Parathyroid adenoma (tissue), 2 donors: ENCODE measurements at regions not wholly inside any gene's neighbourhood (a gene's known extent, or its start where the extent isn't known, plus 50 kb on each side); places are given as distances from the start of the nearest gene placed in this dataset.

Experiments
- H2AFZ ChIP-seq: fragments of 300-600 bp; sonication (generic); one replicate; pipeline ENCODE4 v1.7.0; 2017; ENCODE audit warnings: antibody characterized with exemption, mild to moderate bottlenecking
- H3K27ac ChIP-seq: fragments of 300-600 bp; sonication (generic); one replicate; pipeline ENCODE4 v1.7.0; 2017
- H3K27me3 ChIP-seq: fragments of 300-600 bp; sonication (generic); one replicate; pipeline ENCODE4 v1.7.0; 2017; ENCODE audit warnings: low read length; ENCODE audit not compliant: control insufficient read depth, insufficient read depth
- H3K36me3 ChIP-seq: fragments of 300-600 bp; sonication (generic); one replicate; pipeline ENCODE4 v1.7.0; 2017; ENCODE audit warnings: low read length; ENCODE audit not compliant: control insufficient read depth, insufficient read depth
- H3K4me1 ChIP-seq: fragments of 300-600 bp; sonication (generic); one replicate; pipeline ENCODE4 v1.7.0; 2017; ENCODE audit warnings: control low read depth
- H3K4me2 ChIP-seq: fragments of 300-600 bp; sonication (generic); one replicate; pipeline ENCODE4 v1.7.0; 2017; ENCODE audit warnings: low read length
- H3K4me3 ChIP-seq: fragments of 300-600 bp; sonication (generic); one replicate; pipeline ENCODE4 v1.7.0; 2017; ENCODE audit warnings: low read depth, low read length
- H3K79me2 ChIP-seq: fragments of 300-600 bp; sonication (generic); one replicate; pipeline ENCODE4 v1.7.0; 2017; ENCODE audit warnings: control low read depth
- H3K9ac ChIP-seq: fragments of 300-600 bp; sonication (generic); one replicate; pipeline ENCODE4 v1.7.0; 2017; ENCODE audit warnings: mild to moderate bottlenecking
- H3K9me3 ChIP-seq: fragments of 300-600 bp; sonication (generic); one replicate; pipeline ENCODE4 v1.7.0; 2017; ENCODE audit warnings: low read length; ENCODE audit not compliant: control insufficient read depth
- TF ChIP-seq, protein P1 (sequence below): fragments of 300-600 bp; sonication (generic); IDR thresholded peaks from one replicate; pipeline ENCODE4 v1.7.0; 2017; ENCODE audit warnings: antibody characterized with exemption, mild to moderate bottlenecking
- donor health status: primary hyperparathyroidism.

GRCh38 chr21:32834211-32834915, 62.8 kb upstream of the PAXBP1 start:
- H3K79me2 ChIP-seq = no peaks in the 10 kb centered on the region
- no peak overlapping the region for H3K27ac ChIP-seq
- TF ChIP-seq, protein P1, sequence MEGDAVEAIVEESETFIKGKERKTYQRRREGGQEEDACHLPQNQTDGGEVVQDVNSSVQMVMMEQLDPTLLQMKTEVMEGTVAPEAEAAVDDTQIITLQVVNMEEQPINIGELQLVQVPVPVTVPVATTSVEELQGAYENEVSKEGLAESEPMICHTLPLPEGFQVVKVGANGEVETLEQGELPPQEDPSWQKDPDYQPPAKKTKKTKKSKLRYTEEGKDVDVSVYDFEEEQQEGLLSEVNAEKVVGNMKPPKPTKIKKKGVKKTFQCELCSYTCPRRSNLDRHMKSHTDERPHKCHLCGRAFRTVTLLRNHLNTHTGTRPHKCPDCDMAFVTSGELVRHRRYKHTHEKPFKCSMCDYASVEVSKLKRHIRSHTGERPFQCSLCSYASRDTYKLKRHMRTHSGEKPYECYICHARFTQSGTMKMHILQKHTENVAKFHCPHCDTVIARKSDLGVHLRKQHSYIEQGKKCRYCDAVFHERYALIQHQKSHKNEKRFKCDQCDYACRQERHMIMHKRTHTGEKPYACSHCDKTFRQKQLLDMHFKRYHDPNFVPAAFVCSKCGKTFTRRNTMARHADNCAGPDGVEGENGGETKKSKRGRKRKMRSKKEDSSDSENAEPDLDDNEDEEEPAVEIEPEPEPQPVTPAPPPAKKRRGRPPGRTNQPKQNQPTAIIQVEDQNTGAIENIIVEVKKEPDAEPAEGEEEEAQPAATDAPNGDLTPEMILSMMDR = no peak
- no peak overlapping the region for H2AFZ ChIP-seq
- no peak overlapping the region for H3K9ac ChIP-seq
- H3K27me3 ChIP-seq = no peaks in the 10 kb centered on the region
- H3K36me3 ChIP-seq = no peaks in the 10 kb centered on the region
- no peak overlapping the region for H3K4me2 ChIP-seq
- no peak overlapping the region for H3K4me3 ChIP-seq
- H3K4me1 ChIP-seq = no peaks in the 10 kb centered on the region
- H3K9me3 ChIP-seq = no peaks in the 10 kb centered on the region

DNA sequence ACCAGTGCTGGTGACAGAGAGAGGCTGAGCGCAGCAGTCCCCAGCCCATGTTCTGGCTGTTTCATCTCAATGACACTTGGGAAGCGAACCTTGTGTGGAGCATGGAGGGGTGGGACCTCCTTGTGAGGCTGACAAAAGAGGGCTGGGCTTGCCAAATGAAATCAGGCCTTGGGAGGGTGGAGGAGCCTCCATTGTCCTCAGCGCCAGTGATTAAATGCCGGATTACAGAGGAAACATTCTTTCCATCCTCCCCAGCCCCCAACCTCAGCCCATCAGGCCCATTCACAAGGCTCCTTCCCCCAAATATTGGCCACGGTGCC, 63.3 kb upstream of the PAXBP1 start:
- no peak overlapping the region for H2AFZ ChIP-seq
- no peak overlapping the region for H3K27ac ChIP-seq
- H3K4me1 ChIP-seq = no peaks in the 10 kb centered on the region
- no peak overlapping the region for H3K4me2 ChIP-seq
- TF ChIP-seq, protein P1 = no peak
- no peaks in the 10 kb centered on the region for H3K79me2 ChIP-seq
- no peak overlapping the region for H3K4me3 ChIP-seq
- no peaks in the 10 kb centered on the region for H3K36me3 ChIP-seq
- no peaks in the 10 kb centered on the region for H3K9me3 ChIP-seq
- H3K27me3 ChIP-seq = no peaks in the 10 kb centered on the region
- H3K9ac ChIP-seq = no peak overlapping the region

GRCh38 chr21:32842146-32842545, 70.6 kb upstream of the PAXBP1 start:
- Histone ChIP-seq H3K4me2 (no peak overlapping the region), H3K27ac (no peak overlapping the region), H3K9ac (no peak overlapping the region), H3K4me1 (no peaks in the 10 kb centered on the region), H3K9me3 (no peaks in the 10 kb centered on the region), H3K27me3 (no peaks in the 10 kb centered on the region), H3K4me3 (no peak overlapping the region), H3K79me2 (no peaks in the 10 kb centered on the region), H2AFZ (no peak overlapping the region), H3K36me3 (no peaks in the 10 kb centered on the region)
- TF ChIP-seq, protein P1 = no peak

DNA sequence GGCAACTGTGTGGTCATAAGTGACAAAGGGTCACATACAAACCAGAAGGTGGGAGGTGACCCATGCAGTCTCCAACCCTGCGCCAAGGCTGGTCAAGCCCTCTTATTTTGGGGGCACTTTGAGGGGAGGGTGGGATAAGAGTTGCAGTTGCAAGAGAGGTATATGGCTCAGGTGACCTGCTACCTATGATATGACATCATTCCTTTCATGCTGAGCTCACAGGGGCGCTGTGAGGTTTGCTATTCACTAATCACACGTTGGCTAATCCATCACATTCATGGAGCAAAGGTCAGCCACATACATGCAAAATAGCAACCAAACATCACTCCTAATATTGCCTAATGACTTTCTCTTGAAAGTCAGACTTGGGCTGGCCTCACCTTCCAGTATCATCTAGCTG, 72.0 kb upstream of the PAXBP1 start:
- Histone ChIP-seq H3K27me3 (no peaks in the 10 kb centered on the region), H3K4me1 (no peaks in the 10 kb centered on the region), H3K9me3 (no peaks in the 10 kb centered on the region), H3K4me2 (no peak overlapping the region), H3K27ac (no peak overlapping the region), H3K79me2 (no peaks in the 10 kb centered on the region), H3K9ac (no peak overlapping the region), H3K4me3 (no peak overlapping the region), H2AFZ (no peak overlapping the region), H3K36me3 (no peaks in the 10 kb centered on the region)
- TF ChIP-seq, protein P1 = no peak

DNA sequence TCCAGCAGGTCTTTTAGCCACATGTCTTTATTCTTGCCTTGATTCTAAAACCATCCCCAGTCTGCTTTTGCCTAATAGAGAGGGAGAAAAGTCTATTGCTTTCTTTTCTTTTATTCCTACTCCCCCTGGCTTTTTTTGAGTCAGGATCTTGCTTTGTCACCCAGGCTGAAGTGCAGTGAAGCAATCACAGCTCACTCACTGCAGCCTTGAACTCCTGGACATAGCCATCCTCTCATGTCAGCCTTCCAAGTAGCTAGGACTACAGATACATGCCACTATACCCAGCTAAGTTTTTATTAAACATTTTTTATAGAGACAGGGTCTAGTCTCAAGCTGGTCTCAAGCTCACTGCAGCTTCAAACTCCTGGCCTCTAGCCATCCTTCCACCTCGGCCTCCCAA, 72.5 kb upstream of the PAXBP1 start:
- Histone ChIP-seq H3K4me3 (no peak overlapping the region), H3K36me3 (no peaks in the 10 kb centered on the region), H3K4me1 (no peaks in the 10 kb centered on the region), H3K9me3 (no peaks in the 10 kb centered on the region), H3K79me2 (no peaks in the 10 kb centered on the region), H2AFZ (no peak overlapping the region), H3K27me3 (no peaks in the 10 kb centered on the region), H3K4me2 (no peak overlapping the region), H3K27ac (no peak overlapping the region), H3K9ac (no peak overlapping the region)
- TF ChIP-seq, protein P1 = no peak
